ENCODE measurements at regions not wholly inside any gene's neighbourhood (a gene's known extent, or its start where the extent isn't known, plus 50 kb on each side); places are given as distances from the start of the nearest gene placed in this dataset.

- Histone ChIP-seq H3K79me2 (ENCODE audit: control insufficient read depth, insufficient read depth, low read length) (no peaks in the 10 kb centered on the region), H3K36me3 (ENCODE audit: control insufficient read depth in 2 of 2, insufficient read depth in 2 of 2, low read length in 1 of 2) (no peaks in the 10 kb centered on the region), H2AFZ (ENCODE audit: control insufficient read depth, low read depth, low read length) (no peak overlapping the region), H3K4me1 (ENCODE audit: control insufficient read depth, insufficient read depth, low read length) (no peaks in the 10 kb centered on the region), H3K4me3 (no peak overlapping the region), H4K20me1 (ENCODE audit: control insufficient read depth, insufficient read depth) (no peaks in the 10 kb centered on the region), H3K27ac (ENCODE audit: control insufficient read depth, insufficient read depth) (no peak overlapping the region), H3K9me3 (replicated peaks; ENCODE audit: control insufficient read depth, insufficient read depth, low read length) (no peaks in the 10 kb centered on the region), H3K9ac (ENCODE audit: control insufficient read depth, insufficient read depth, low read length) (no peak overlapping the region), H3K4me2 (ENCODE audit: control insufficient read depth, insufficient read depth) (no peak overlapping the region), H3K27me3 (replicated peaks in 1 of 2; ENCODE audit: control insufficient read depth in 2 of 2, insufficient read depth in 2 of 2, low read length in 1 of 2) (peaks cover 0 to 2% of the 10 kb centered on the region in 2 experiments; a peak in 2 of 4 replicates)
- ChIA-PET POLR2A (no interaction called here), SMC1A (ENCODE audit: uncharacterized antibody, unreplicated experiment) (no interaction called here), CTCF (no interaction called here), RAD21 (ENCODE audit: unreplicated experiment) (no interaction called here)
- no peak for TF ChIP-seq SKIL (IDR thresholded peaks at IDR 0.05; ENCODE audit: low read depth, poor library complexity, severe bottlenecking)
- no peak for TF ChIP-seq NRF1 (conservative IDR thresholded peaks at IDR 0.05; ENCODE audit: low read depth, low read length)
- no peak for TF ChIP-seq CHD1 (IDR thresholded peaks at IDR 0.05; ENCODE audit: low read depth, low read length)
- no peak for TF ChIP-seq NFYB (IDR thresholded peaks at IDR 0.05; ENCODE audit: insufficient read depth, low read depth, low read length)
- FAIRE-seq = no peak
- no peak for ATAC-seq
- WGBS (ENCODE audit: insufficient coverage, insufficient replicate concordance, low lambda C conversion rate, missing lambda C conversion rate) = 7% methylated on average over 8 of the region's 8 CpGs
- in situ Hi-C loops (cut with MboI) (no loop called here), intact Hi-C loops (cut with micrococcal nuclease; ENCODE audit: unreplicated experiment) (no loop called here)
- no TSS peak for BruUV-seq (replicated peaks)
- DNase-seq (ENCODE audit: low read depth, low spot score) = no peak
Observed at GRCh38 chr10:121291823-121292222, 306.4 kb downstream of the FGFR2 start.

- ChIA-PET SMC1A (ENCODE audit: uncharacterized antibody, unreplicated experiment) (no interaction called here), POLR2A (no interaction called here), CTCF (no interaction called here), RAD21 (ENCODE audit: unreplicated experiment) (no interaction called here)
- Histone ChIP-seq H4K20me1 (ENCODE audit: control insufficient read depth, insufficient read depth) (no peaks in the 10 kb centered on the region), H3K4me1 (ENCODE audit: control insufficient read depth, insufficient read depth, low read length) (no peaks in the 10 kb centered on the region), H2AFZ (ENCODE audit: control insufficient read depth, low read depth, low read length) (no peak overlapping the region), H3K79me2 (ENCODE audit: control insufficient read depth, insufficient read depth, low read length) (no peaks in the 10 kb centered on the region), H3K27ac (ENCODE audit: control insufficient read depth, insufficient read depth) (no peak overlapping the region), H3K4me2 (ENCODE audit: control insufficient read depth, insufficient read depth) (no peak overlapping the region), H3K27me3 (replicated peaks in 1 of 2; ENCODE audit: control insufficient read depth in 2 of 2, insufficient read depth in 2 of 2, low read length in 1 of 2) (peaks cover 0 to 2% of the 10 kb centered on the region in 2 experiments; a peak in 2 of 4 replicates), H3K9me3 (replicated peaks; ENCODE audit: control insufficient read depth, insufficient read depth, low read length) (no peaks in the 10 kb centered on the region), H3K36me3 (ENCODE audit: control insufficient read depth in 2 of 2, insufficient read depth in 2 of 2, low read length in 1 of 2) (no peaks in the 10 kb centered on the region), H3K9ac (ENCODE audit: control insufficient read depth, insufficient read depth, low read length) (no peak overlapping the region), H3K4me3 (no peak overlapping the region)
- 33% methylated on average over 9 of the region's 9 CpGs for WGBS (ENCODE audit: insufficient coverage, insufficient replicate concordance, low lambda C conversion rate, missing lambda C conversion rate)
- intact Hi-C loops (cut with micrococcal nuclease; ENCODE audit: unreplicated experiment) = no loop called here
- BruUV-seq (replicated peaks) = no TSS peak
- ATAC-seq (no peak), DNase-seq (ENCODE audit: low read depth, low spot score) (no peak), FAIRE-seq (no peak)
- in situ Hi-C loops (cut with MboI) = no loop called here
- TF ChIP-seq RB1 (IDR thresholded peaks at IDR 0.05; ENCODE audit: borderline replicate concordance) (no peak), NFXL1 (IDR thresholded peaks at IDR 0.05; ENCODE audit: borderline replicate concordance) (no peak), ATF2 (IDR thresholded peaks at IDR 0.05; ENCODE audit: low read length) (no peak), NKRF (conservative IDR thresholded peaks at IDR 0.05) (no peak), ZNF217 (IDR thresholded peaks at IDR 0.05) (no peak), USF1 (IDR thresholded peaks at IDR 0.05; ENCODE audit: borderline replicate concordance, extremely low read length, insufficient read depth, low read depth, low read length) (no peak), BACH1 (IDR thresholded peaks at IDR 0.05; ENCODE audit: borderline replicate concordance) (no peak)
Observed at GRCh38 chr10:121292321-121292720, 305.9 kb downstream of the FGFR2 start.

Data from GM12878 (cell line).